ENCODE measurements at regions not wholly inside any gene's neighbourhood (a gene's known extent, or its start where the extent isn't known, plus 50 kb on each side); places are given as distances from the start of the nearest gene placed in this dataset.

- TF ChIP-seq CTCF (conservative IDR thresholded peaks at IDR 0.05 in 1 of 2, IDR thresholded peaks at IDR 0.05 in 1 of 2; ENCODE audit: low read depth in 1 of 2, low read length in 2 of 2) (no peak), EZH2 (IDR thresholded peaks at IDR 0.05; ENCODE audit: low read length, missing control alignments) (no peak)
Observed at GRCh38 chr3:124459678-124460077, 270.6 kb upstream of the UMPS start.

All from fibroblast of lung (primary cell).